ENCODE measurements at regions not wholly inside any gene's neighbourhood (a gene's known extent, or its start where the extent isn't known, plus 50 kb on each side); places are given as distances from the start of the nearest gene placed in this dataset.

DNA sequence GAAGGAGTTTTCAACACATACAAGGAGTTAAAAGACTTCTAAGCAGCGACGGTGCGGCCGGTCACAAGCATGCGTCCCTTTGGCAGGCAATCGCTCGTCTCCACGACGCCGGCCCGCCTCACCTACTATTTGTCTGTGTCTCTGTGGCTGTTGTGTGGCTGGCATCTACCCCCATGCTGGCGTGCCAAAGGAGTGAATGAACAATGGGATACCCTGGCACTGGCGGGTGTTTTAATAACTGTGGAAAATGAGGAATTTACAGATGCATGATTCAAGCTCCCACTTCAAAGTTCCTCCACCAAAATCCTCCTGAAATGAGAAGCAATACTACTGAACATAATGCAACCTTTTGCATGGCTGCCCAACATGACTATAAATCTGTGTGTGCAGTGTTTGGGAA lies 176.6 kb downstream of the KLF5 start:
- ChIA-PET POLR2A (ENCODE audit: low non-redundant PET) (no interaction called here), CTCF (no interaction called here)
- TF ChIP-seq, protein P1, sequence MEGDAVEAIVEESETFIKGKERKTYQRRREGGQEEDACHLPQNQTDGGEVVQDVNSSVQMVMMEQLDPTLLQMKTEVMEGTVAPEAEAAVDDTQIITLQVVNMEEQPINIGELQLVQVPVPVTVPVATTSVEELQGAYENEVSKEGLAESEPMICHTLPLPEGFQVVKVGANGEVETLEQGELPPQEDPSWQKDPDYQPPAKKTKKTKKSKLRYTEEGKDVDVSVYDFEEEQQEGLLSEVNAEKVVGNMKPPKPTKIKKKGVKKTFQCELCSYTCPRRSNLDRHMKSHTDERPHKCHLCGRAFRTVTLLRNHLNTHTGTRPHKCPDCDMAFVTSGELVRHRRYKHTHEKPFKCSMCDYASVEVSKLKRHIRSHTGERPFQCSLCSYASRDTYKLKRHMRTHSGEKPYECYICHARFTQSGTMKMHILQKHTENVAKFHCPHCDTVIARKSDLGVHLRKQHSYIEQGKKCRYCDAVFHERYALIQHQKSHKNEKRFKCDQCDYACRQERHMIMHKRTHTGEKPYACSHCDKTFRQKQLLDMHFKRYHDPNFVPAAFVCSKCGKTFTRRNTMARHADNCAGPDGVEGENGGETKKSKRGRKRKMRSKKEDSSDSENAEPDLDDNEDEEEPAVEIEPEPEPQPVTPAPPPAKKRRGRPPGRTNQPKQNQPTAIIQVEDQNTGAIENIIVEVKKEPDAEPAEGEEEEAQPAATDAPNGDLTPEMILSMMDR (conservative IDR thresholded peaks at IDR 0.05; ENCODE audit: low read depth): no peak
- H3K27ac ChIP-seq: no peak overlapping the region
- DNase-seq (ENCODE audit: low spot score): no peak

DNA sequence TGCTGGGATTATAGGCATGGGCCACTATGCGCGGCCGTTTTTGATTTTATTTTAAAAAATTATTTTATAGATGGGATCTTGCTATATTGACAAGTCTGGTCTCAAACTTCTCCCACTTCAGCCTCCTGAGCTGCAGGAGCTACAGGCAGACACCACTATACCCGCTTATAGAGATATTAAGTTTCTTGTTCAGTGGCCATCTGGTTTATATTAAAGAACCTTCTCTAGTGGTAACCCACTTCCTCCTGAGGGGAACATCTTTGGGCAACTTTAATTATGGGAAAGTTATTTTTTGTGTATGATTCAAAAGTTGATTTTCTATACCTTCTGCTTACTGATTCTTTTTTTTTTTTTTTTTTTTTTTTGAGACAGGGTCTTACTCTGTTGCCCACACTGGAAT lies 172.7 kb downstream of the KLF5 start:
- DNase-seq (ENCODE audit: low spot score): no peak
- TF ChIP-seq, protein P1 (conservative IDR thresholded peaks at IDR 0.05; ENCODE audit: low read depth): no peak
- H3K27ac ChIP-seq: no peak overlapping the region
- CTCF ChIA-PET: no interaction called here
- POLR2A ChIA-PET (ENCODE audit: low non-redundant PET): no interaction called here

DNA sequence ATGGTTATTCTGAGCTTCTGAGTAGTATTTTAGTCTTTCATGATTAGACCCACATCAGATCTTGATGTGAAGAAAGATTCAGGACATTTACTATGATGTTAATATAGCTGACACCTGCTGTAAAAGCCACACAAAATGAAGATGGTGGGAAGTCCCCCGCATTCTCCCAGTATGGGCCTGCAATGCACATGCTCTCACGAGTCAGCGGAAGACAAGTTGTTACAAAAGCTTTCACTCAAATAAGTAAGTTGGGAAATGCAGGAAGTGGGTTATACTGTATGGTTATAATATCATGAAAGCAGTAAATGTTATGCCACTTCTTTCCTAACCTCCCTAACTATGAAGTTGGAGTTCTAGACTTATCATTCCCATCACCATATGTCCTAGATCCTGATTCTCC lies 171.9 kb downstream of the KLF5 start:
- TF ChIP-seq, protein P1 (conservative IDR thresholded peaks at IDR 0.05; ENCODE audit: low read depth): no peak

GRCh38 chr13:73228546-73228945 lies 169.7 kb downstream of the KLF5 start:
- TF ChIP-seq, protein P1 (conservative IDR thresholded peaks at IDR 0.05; ENCODE audit: low read depth): no peak
- ChIA-PET POLR2A (ENCODE audit: low non-redundant PET) (no interaction called here), CTCF (interaction anchor here (0.6 to 0.9 kb wide), 4 partner anchors 10 to 464 kb away, joined by 3 to 4 read pairs (median 3); no protein-coding TSS in a partner anchor)
- no peak for DNase-seq (ENCODE audit: low spot score)
- H3K27ac ChIP-seq: no peak overlapping the region

More for the DNA sequence above, 171.9 kb downstream of the KLF5 start:
- ChIA-PET CTCF (interaction anchor here (0.7 kb wide), 1 partner anchor 54 kb away, joined by 3 read pairs; no protein-coding TSS in a partner anchor), POLR2A (ENCODE audit: low non-redundant PET) (no interaction called here)
- no peak overlapping the region for H3K27ac ChIP-seq
- no peak for DNase-seq (ENCODE audit: low spot score)

GRCh38 chr13:73225990-73226389 lies 167.2 kb downstream of the KLF5 start:
- ChIA-PET CTCF (no interaction called here), POLR2A (ENCODE audit: low non-redundant PET) (no interaction called here)
- no peak for DNase-seq (ENCODE audit: low spot score)
- no peak overlapping the region for H3K27ac ChIP-seq
- TF ChIP-seq, protein P1 (conservative IDR thresholded peaks at IDR 0.05; ENCODE audit: low read depth): no peak

GRCh38 chr13:73224703-73225102 lies 165.9 kb downstream of the KLF5 start:
- TF ChIP-seq, protein P1 (conservative IDR thresholded peaks at IDR 0.05; ENCODE audit: low read depth): no peak
- DNase-seq (ENCODE audit: low spot score): no peak
- CTCF ChIA-PET: no interaction called here
- no peak overlapping the region for H3K27ac ChIP-seq
- POLR2A ChIA-PET (ENCODE audit: low non-redundant PET): no interaction called here

DNA sequence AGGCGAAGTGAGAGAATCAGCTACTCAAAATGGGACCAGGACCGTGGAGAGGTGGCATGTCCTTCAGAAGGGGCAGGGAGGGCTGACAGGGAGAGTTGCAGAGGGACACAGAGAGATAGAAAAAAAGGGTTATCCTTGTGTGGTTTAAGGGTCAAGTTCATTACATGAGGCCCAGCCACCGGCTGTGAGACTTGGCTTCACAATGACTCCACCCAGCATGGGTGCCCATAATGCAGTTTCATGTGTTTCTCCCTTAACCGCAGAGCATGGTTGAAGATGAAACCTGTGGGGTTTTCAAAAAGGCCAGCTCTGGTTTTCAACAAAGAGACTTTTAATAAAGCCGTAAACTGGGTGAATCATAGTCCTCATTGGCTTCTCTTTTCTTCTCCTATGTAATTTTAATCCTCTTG lies 164.6 kb downstream of the KLF5 start:
- TF ChIP-seq, protein P1 (conservative IDR thresholded peaks at IDR 0.05; ENCODE audit: low read depth): no peak
- ChIA-PET CTCF (no interaction called here), POLR2A (ENCODE audit: low non-redundant PET) (no interaction called here)
- H3K27ac ChIP-seq: no peak overlapping the region
- no peak for DNase-seq (ENCODE audit: low spot score)

Data from RWPE1 (cell line).